ENCODE measurements at regions not wholly inside any gene's neighbourhood (a gene's known extent, or its start where the extent isn't known, plus 50 kb on each side); places are given as distances from the start of the nearest gene placed in this dataset.

- no peak overlapping the region for H3K4me3 ChIP-seq
- H3K4me1 ChIP-seq, result no peaks in the 10 kb centered on the region
- no peaks in the 10 kb centered on the region for H3K36me3 ChIP-seq
- TF ChIP-seq CTCF (IDR thresholded peaks at IDR 0.05), result no peak
- TF ChIP-seq POLR2AphosphoS5 (IDR thresholded peaks at IDR 0.05), result no peak
- TF ChIP-seq EP300 (IDR thresholded peaks at IDR 0.05), result no peak
- TF ChIP-seq POLR2A (IDR thresholded peaks at IDR 0.05), result no peak
- H3K27ac ChIP-seq, result no peak overlapping the region
- no peaks in the 10 kb centered on the region for H3K9me3 ChIP-seq
- H3K27me3 ChIP-seq, result no peaks in the 10 kb centered on the region
- ATAC-seq (ENCODE audit: low FRiP score in 2 of 2) (no peak), DNase-seq (no peak)
- WGBS, 2 donors, result 94% methylated on average over 6 of the region's 6 CpGs
These were observed 156.3 kb upstream of the NT5C1B start for GRCh38 chr2:18745431-18746272.

GRCh38 chr2:18741895-18742732, 152.7 kb upstream of the NT5C1B start:
- peak in 1 of 2 donors; percentile 35 for DNase-seq
- H3K36me3 ChIP-seq, result no peaks in the 10 kb centered on the region
- H3K27ac ChIP-seq, result peak overlapping the region in 1 of 4 donors; percentile 35
- H3K27me3 ChIP-seq, result no peaks in the 10 kb centered on the region
- no peak overlapping the region for H3K4me3 ChIP-seq
- peak in 1 of 2 donors; percentile 64 for ATAC-seq (ENCODE audit: low FRiP score in 2 of 2)
- TF ChIP-seq POLR2AphosphoS5 (IDR thresholded peaks at IDR 0.05) (peak; percentile 52 to 67), CTCF (IDR thresholded peaks at IDR 0.05) (no peak)
- no peaks in the 10 kb centered on the region for H3K9me3 ChIP-seq
- H3K4me1 ChIP-seq, result no peaks in the 10 kb centered on the region
- 65 to 72% methylated on average over 10 to 12 of the region's 12 CpGs for WGBS, 2 donors

GRCh38 chr2:18741191-18741590, 151.8 kb upstream of the NT5C1B start:
- Histone ChIP-seq H3K36me3 (no peaks in the 10 kb centered on the region), H3K4me1 (no peaks in the 10 kb centered on the region), H3K27ac (no peak overlapping the region), H3K27me3 (no peaks in the 10 kb centered on the region), H3K4me3 (no peak overlapping the region), H3K9me3 (no peaks in the 10 kb centered on the region)
- DNase-seq, result no peak
- no peak for ATAC-seq (ENCODE audit: low FRiP score in 2 of 2)
- no peak for TF ChIP-seq CTCF (IDR thresholded peaks at IDR 0.05)
- TF ChIP-seq POLR2AphosphoS5 (IDR thresholded peaks at IDR 0.05), result no peak
- TF ChIP-seq EP300 (IDR thresholded peaks at IDR 0.05), result no peak

- no peak overlapping the region for H3K4me3 ChIP-seq
- TF ChIP-seq EP300 (IDR thresholded peaks at IDR 0.05) (no peak), POLR2AphosphoS5 (IDR thresholded peaks at IDR 0.05) (no peak), CTCF (IDR thresholded peaks at IDR 0.05) (no peak), POLR2A (IDR thresholded peaks at IDR 0.05) (no peak)
- ATAC-seq (ENCODE audit: low FRiP score in 2 of 2) (peak in 1 of 2 donors; percentile 92), DNase-seq (peak; percentile 23 to 27)
- H3K27me3 ChIP-seq, result no peaks in the 10 kb centered on the region
- no peaks in the 10 kb centered on the region for H3K4me1 ChIP-seq
- no peaks in the 10 kb centered on the region for H3K9me3 ChIP-seq
- H3K27ac ChIP-seq, result no peak overlapping the region
- WGBS, 2 donors, result 66 to 90% methylated on average over 7 of the region's 7 CpGs
- no peaks in the 10 kb centered on the region for H3K36me3 ChIP-seq
These were observed 151.1 kb upstream of the NT5C1B start for GRCh38 chr2:18740474-18740881.

Measured in upper lobe of left lung (tissue), 6 donors.